HepG2 (cell line): ENCODE measurements at regions not wholly inside any gene's neighbourhood (a gene's known extent, or its start where the extent isn't known, plus 50 kb on each side); places are given as distances from the start of the nearest gene placed in this dataset.

Experiments used
- ATAC-seq: fragments of 200-7000 bp; cut with Tn5 transposase; 3 replicates; pipeline ENCODE4 v1.9.1; 2020; ENCODE audit warnings: mild to moderate bottlenecking, moderate library complexity
- BruUV-seq: library from RNA; stranded (reverse); fragments of 400-500 nt; replicated peaks from 2 replicates; lab custom pipeline; 2021; lab: Mats Ljungman, UMichigan
- CTCF ChIA-PET: fragments of 300-600 bp; formaldehyde crosslinking; extraction: SDS; loops from one replicate; lab custom pipeline; 2021; ENCODE audit warnings: low total read pairs, inconsistent platforms, low intra/inter-chr PET ratio; lab: Yijun Ruan, JAX
- POLR2A ChIA-PET: fragments of 350-600 bp; sonication (Branson Sonifier 250); formaldehyde crosslinking; loops from one replicate; lab custom pipeline; 2020; ENCODE audit warnings: antibody characterized with exemption, inconsistent platforms; lab: Yijun Ruan, JAX
- DNase-seq: peaks from one replicate; pipeline ENCODE4 v3.0.0-alpha.2; 2015; ENCODE audit warnings: low spot score
- FAIRE-seq: peaks from 3 replicates; lab custom pipeline; 2011; peaks lifted over from hg19 to GRCh38; lab: Jason Lieb, UNC
- H2AFZ ChIP-seq: one replicate; pipeline ENCODE4 v1.6.1; 2011; ENCODE audit warnings: low read length, inconsistent platforms
- H3K27ac ChIP-seq: fragments of 300-600 bp; 3 replicates; pipeline ENCODE4 v1.8.0; 2011; ENCODE audit warnings: mixed run types, mild to moderate bottlenecking, mixed read lengths, low read length, inconsistent platforms; ENCODE audit not compliant: insufficient read depth; ENCODE audit errors: extremely low read length
- H3K27me3 ChIP-seq, 2 experiments: fragments of 200-600 bp in 1 of 2; 2 replicates in 1 of 2; 3 replicates in 1 of 2; pipeline versions ENCODE4 v1.6.0 to v1.8.0; 2011; ENCODE audit warnings: low read length in 2 of 2, mild to moderate bottlenecking in 2 of 2, moderate library complexity in 2 of 2, inconsistent platforms in 1 of 2; ENCODE audit not compliant: insufficient read depth in 2 of 2, control insufficient read depth in 1 of 2
- H3K36me3 ChIP-seq, 2 experiments: fragments of 200-600 bp in 1 of 2; replicated peaks in 1 of 2; 2 replicates in 1 of 2; 3 replicates in 1 of 2; pipeline versions ENCODE4 v1.5.1 to v1.8.0; 2011; ENCODE audit warnings: low read length in 2 of 2, inconsistent platforms in 1 of 2; ENCODE audit not compliant: insufficient read depth in 2 of 2, control insufficient read depth in 1 of 2
- H3K4me1 ChIP-seq: 2 replicates; pipeline ENCODE4 v1.5.1; 2012; ENCODE audit warnings: low read length, inconsistent platforms; ENCODE audit not compliant: insufficient read depth
- H3K4me2 ChIP-seq: 2 replicates; pipeline ENCODE4 v1.6.0; 2011; ENCODE audit warnings: low read depth, low read length, inconsistent platforms
- H3K4me3 ChIP-seq, 3 experiments: fragments of 200-600 bp in 1 of 3; sonication (generic), shearing (Covaris generic) in 1 of 3; replicated peaks in 1 of 3; 2 replicates each; pipeline ENCODE4 v1.5.1; 2011 to 2016; ENCODE audit warnings: low read length in 3 of 3, inconsistent platforms in 2 of 3, low read depth in 2 of 3, mild to moderate bottlenecking in 2 of 3, control low read depth in 1 of 3, mixed read lengths in 1 of 3; ENCODE audit not compliant: insufficient read depth in 1 of 3
- H3K79me2 ChIP-seq: one replicate; pipeline ENCODE4 v1.6.1; 2011; ENCODE audit warnings: low read length, inconsistent platforms; ENCODE audit not compliant: insufficient read depth
- H3K9ac ChIP-seq: 2 replicates; pipeline ENCODE4 v1.6.0; 2011; ENCODE audit warnings: mild to moderate bottlenecking, low read depth, low read length, inconsistent platforms; ENCODE audit not compliant: insufficient read depth
- H3K9me3 ChIP-seq: 2 replicates; pipeline ENCODE4 v1.5.1; 2012; ENCODE audit warnings: mild to moderate bottlenecking, low read length
- H4K20me1 ChIP-seq: 2 replicates; pipeline ENCODE4 v1.6.0; 2011; ENCODE audit warnings: inconsistent platforms, mild to moderate bottlenecking, low read length, moderate library complexity; ENCODE audit not compliant: insufficient read depth
- HOXD1 ChIP-seq: sonication (generic); formaldehyde crosslinking; IDR thresholded peaks from 2 replicates; pipeline ENCODE4 v1.5.0; 2020; ENCODE audit warnings: missing genetic modification reagents
- KAT8 ChIP-seq: IDR thresholded peaks from 2 replicates; pipeline ENCODE4 v1.6.1; 2016; ENCODE audit warnings: missing genetic modification reagents, missing compliant biosample characterization
- PAX8 ChIP-seq: sonication (generic); formaldehyde crosslinking; IDR thresholded peaks from 2 replicates; pipeline ENCODE4 v1.8.0; 2022; ENCODE audit warnings: mild to moderate bottlenecking, missing genetic modification reagents, borderline replicate concordance
- SAP130 ChIP-seq: IDR thresholded peaks from 2 replicates; pipeline ENCODE4 v1.6.1; 2016; ENCODE audit warnings: low read depth
- ZNF160 ChIP-seq: sonication (generic); formaldehyde crosslinking; IDR thresholded peaks from 2 replicates; pipeline ENCODE4 v1.8.0; 2022; ENCODE audit warnings: mild to moderate bottlenecking, inconsistent platforms, missing genetic modification reagents
- ZNF337 ChIP-seq: sonication (generic); formaldehyde crosslinking; IDR thresholded peaks from 2 replicates; pipeline ENCODE4 v1.5.1; 2020; ENCODE audit warnings: missing genetic modification reagents, low read depth, mild to moderate bottlenecking, borderline replicate concordance
- ZNF616 ChIP-seq: sonication (generic); formaldehyde crosslinking; IDR thresholded peaks from 2 replicates; pipeline ENCODE4 v1.5.0; 2020; ENCODE audit warnings: low read depth, mild to moderate bottlenecking, missing genetic modification reagents
- WGBS: methylation state at CpG from one replicate; pipeline ENCODE4 v1.1.6; 2017; ENCODE audit warnings: low lambda C conversion rate; 5-methylcytosine and 5-hydroxymethylcytosine counted together
- in situ Hi-C: cut with HindIII; loops from 2 replicates; pipeline ENCODE4 v1.10.0; 2017; ENCODE audit warnings: low pct_unique_long_range_greater_than_20kb; ENCODE audit not compliant: extremely low pct_ligation_motif_present
- intact Hi-C: fragments of 100-400 bp; cut with micrococcal nuclease; formaldehyde crosslinking; loops from one replicate; pipeline ENCODE4 v1.10.0; 2022; ENCODE audit not compliant: unreplicated experiment
- TF ChIP-seq, protein P1 (sequence below): sonication (generic); formaldehyde crosslinking; IDR thresholded peaks from 2 replicates; pipeline ENCODE4 v1.4.0; 2020; ENCODE audit warnings: missing genetic modification reagents
- TF ChIP-seq, protein P2 (sequence below): sonication (generic); formaldehyde crosslinking; IDR thresholded peaks from 2 replicates; pipeline ENCODE4 v1.4.0; 2020; ENCODE audit warnings: missing genetic modification reagents
- TF ChIP-seq, protein P3 (sequence below): sonication (generic); formaldehyde crosslinking; IDR thresholded peaks from 2 replicates; pipeline ENCODE4 v1.8.0; 2022; ENCODE audit warnings: missing genetic modification reagents, mild to moderate bottlenecking, inconsistent platforms, borderline replicate concordance

GRCh38 chr6:20302702-20303251 is 90.5 kb upstream of the MBOAT1 start:
- no peak for ATAC-seq
- WGBS, result 20% methylated on average over 5 of the region's 5 CpGs
- no peaks in the 10 kb centered on the region for H3K9me3 ChIP-seq
- no peak overlapping the region for H2AFZ ChIP-seq
- DNase-seq, result no peak
- H3K4me2 ChIP-seq, result no peak overlapping the region
- ChIA-PET CTCF (no interaction called here), POLR2A (no interaction called here)
- peaks cover 0 to 4% of the 10 kb centered on the region in 2 experiments; a peak in 1 of 5 replicates for H3K27me3 ChIP-seq
- intact Hi-C loops, result no loop called here
- H3K4me3 ChIP-seq, result no peak overlapping the region
- no peaks in the 10 kb centered on the region for H3K4me1 ChIP-seq
- H3K36me3 ChIP-seq, result no peaks in the 10 kb centered on the region
- FAIRE-seq, result no peak
- no peak overlapping the region for H3K9ac ChIP-seq
- no peak overlapping the region for H3K27ac ChIP-seq
- in situ Hi-C loops, result no loop called here
- no peaks in the 10 kb centered on the region for H3K79me2 ChIP-seq
- no peaks in the 10 kb centered on the region for H4K20me1 ChIP-seq
- no TSS peak for BruUV-seq
- TF ChIP-seq HOXD1 (CRISPR knock-in tag) (no peak), PAX8 (CRISPR knock-in tag) (no peak), SAP130 (no peak), ZNF616 (CRISPR knock-in tag) (no peak), KAT8 (CRISPR knock-in tag) (no peak), ZNF337 (CRISPR knock-in tag) (no peak), ZNF160 (CRISPR knock-in tag) (no peak)
- TF ChIP-seq, protein P1, sequence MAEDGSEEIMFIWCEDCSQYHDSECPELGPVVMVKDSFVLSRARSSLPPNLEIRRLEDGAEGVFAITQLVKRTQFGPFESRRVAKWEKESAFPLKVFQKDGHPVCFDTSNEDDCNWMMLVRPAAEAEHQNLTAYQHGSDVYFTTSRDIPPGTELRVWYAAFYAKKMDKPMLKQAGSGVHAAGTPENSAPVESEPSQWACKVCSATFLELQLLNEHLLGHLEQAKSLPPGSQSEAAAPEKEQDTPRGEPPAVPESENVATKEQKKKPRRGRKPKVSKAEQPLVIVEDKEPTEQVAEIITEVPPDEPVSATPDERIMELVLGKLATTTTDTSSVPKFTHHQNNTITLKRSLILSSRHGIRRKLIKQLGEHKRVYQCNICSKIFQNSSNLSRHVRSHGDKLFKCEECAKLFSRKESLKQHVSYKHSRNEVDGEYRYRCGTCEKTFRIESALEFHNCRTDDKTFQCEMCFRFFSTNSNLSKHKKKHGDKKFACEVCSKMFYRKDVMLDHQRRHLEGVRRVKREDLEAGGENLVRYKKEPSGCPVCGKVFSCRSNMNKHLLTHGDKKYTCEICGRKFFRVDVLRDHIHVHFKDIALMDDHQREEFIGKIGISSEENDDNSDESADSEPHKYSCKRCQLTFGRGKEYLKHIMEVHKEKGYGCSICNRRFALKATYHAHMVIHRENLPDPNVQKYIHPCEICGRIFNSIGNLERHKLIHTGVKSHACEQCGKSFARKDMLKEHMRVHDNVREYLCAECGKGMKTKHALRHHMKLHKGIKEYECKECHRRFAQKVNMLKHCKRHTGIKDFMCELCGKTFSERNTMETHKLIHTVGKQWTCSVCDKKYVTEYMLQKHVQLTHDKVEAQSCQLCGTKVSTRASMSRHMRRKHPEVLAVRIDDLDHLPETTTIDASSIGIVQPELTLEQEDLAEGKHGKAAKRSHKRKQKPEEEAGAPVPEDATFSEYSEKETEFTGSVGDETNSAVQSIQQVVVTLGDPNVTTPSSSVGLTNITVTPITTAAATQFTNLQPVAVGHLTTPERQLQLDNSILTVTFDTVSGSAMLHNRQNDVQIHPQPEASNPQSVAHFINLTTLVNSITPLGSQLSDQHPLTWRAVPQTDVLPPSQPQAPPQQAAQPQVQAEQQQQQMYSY (CRISPR knock-in tag), result no peak
- TF ChIP-seq, protein P2, sequence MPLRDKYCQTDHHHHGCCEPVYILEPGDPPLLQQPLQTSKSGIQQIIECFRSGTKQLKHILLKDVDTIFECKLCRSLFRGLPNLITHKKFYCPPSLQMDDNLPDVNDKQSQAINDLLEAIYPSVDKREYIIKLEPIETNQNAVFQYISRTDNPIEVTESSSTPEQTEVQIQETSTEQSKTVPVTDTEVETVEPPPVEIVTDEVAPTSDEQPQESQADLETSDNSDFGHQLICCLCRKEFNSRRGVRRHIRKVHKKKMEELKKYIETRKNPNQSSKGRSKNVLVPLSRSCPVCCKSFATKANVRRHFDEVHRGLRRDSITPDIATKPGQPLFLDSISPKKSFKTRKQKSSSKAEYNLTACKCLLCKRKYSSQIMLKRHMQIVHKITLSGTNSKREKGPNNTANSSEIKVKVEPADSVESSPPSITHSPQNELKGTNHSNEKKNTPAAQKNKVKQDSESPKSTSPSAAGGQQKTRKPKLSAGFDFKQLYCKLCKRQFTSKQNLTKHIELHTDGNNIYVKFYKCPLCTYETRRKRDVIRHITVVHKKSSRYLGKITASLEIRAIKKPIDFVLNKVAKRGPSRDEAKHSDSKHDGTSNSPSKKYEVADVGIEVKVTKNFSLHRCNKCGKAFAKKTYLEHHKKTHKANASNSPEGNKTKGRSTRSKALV (CRISPR knock-in tag), result no peak
- TF ChIP-seq, protein P3, sequence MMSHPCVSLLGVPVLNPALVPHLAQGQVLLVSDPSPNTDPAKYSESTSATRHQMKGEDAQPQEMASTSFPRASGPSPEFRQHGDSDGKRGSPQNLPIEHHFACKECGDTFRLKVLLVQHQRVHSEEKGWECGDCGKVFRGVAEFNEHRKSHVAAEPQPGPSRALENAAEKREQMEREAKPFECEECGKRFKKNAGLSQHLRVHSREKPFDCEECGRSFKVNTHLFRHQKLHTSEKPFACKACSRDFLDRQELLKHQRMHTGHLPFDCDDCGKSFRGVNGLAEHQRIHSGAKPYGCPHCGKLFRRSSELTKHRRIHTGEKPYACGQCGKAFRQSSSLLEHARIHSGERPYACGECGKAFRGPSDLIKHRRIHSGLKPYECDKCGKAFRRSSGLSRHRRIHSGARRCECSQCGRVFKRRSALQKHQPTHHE (CRISPR knock-in tag), result no peak
